NCI-H748 treated with DMSO at 0.1 percent for 48 hours (cell line): ENCODE measurements at regions not wholly inside any gene's neighbourhood (a gene's known extent, or its start where the extent isn't known, plus 50 kb on each side); places are given as distances from the start of the nearest gene placed in this dataset.
"Not testable (repeated sequence)": the region's sequence is repeated elsewhere in the genome, so short reads cannot be mapped to it uniquely, and the experiment has no call there.

Experiments
- DNase-seq: peaks from one replicate; lab custom pipeline; 2025; lab: John Stamatoyannopoulos, UW

- DNase-seq = no peak
Observed at GRCh38 chr18:76721207-76721996, 101.0 kb upstream of the ZNF236 start.

- no peak for DNase-seq
Observed at GRCh38 chr18:76720683-76721082, 101.7 kb upstream of the ZNF236 start.

- no peak for DNase-seq
Observed at GRCh38 chr18:76715012-76715610, 107.2 kb upstream of the ZNF236 start.

GRCh38 chr18:76713432-76713831, 108.9 kb upstream of the ZNF236 start:
- DNase-seq = no peak

GRCh38 chr18:76712511-76713140, 109.7 kb upstream of the ZNF236 start:
- DNase-seq = no peak

- DNase-seq = no peak
Observed at GRCh38 chr18:76710646-76711520, 111.5 kb upstream of the ZNF236 start.

DNA sequence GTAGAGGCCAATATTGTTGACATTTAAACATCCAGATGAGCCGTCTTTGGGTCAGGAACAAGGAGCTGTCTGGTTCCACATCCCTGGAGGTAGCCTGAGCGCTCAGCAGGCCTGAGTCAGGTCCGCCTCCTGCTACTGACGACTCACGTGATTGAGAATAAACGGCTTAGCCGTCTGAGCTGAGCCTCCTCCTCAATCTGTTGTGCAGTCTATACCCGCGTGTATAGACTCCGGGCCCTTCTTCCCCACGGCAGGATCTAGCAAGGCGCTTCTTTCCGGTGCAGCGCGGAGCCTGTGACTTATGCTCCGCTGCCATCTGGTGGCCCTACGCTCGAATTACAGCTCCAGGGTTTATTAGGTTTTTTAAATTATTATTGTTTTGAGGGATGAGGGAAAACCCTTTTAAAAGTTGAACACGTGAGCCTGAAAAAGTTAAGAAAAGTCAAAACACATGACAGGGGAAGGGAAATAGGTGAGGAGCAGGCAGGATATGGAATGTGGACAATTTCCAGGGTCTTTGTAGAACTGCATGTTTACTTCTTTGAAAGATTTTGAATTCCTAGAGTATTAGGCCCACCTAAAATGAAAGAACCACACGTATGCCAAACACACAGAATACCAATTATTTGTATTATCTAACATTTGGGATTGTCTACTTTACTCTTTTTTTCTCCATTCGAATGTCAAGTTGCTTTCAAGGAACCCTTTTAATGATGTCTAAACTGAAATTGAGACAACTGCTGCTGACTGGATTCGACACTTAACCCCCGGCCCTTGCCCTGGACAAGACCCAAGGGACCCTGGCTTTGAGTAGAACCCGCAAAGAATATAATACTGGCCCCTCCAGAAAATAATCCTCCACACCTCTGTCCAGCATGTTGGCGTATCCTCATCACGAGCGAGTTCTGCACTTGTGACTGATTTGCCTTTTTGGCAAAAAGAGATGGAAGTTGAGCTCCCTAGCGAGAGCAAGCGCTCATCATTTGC, 112.4 kb upstream of the ZNF236 start:
- DNase-seq = peak; percentile 71

DNA sequence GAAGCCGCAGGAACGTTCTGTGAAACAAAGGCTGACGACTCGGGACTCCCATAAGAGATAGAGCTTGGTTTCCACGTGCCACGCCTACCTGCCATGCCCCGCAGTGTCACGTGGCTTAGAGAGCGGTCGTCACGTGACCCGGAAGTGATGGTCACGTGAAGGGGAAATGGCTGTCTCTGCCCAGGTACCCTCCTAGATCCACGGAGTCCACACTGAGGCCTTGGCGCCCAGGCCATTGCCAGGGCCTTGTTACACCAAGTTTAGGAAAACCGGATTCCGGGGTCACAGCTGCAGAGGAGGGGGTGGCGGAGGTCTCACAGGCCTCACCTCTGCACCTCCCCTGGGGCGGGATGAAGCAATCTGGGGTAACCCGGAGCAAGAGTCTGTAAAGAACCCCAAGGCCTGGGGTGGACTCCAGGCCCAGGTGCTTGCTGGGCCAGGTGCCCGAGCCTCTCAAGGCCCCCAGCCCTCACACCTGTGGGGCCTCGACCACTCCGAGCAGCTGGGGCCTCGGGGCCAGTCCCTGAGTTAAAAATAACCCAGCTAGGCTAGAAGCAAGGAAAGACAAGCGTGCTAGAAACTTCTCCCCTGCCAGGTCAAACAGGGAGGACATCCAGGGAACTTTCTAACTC, 113.5 kb upstream of the ZNF236 start:
- DNase-seq = no peak

DNA sequence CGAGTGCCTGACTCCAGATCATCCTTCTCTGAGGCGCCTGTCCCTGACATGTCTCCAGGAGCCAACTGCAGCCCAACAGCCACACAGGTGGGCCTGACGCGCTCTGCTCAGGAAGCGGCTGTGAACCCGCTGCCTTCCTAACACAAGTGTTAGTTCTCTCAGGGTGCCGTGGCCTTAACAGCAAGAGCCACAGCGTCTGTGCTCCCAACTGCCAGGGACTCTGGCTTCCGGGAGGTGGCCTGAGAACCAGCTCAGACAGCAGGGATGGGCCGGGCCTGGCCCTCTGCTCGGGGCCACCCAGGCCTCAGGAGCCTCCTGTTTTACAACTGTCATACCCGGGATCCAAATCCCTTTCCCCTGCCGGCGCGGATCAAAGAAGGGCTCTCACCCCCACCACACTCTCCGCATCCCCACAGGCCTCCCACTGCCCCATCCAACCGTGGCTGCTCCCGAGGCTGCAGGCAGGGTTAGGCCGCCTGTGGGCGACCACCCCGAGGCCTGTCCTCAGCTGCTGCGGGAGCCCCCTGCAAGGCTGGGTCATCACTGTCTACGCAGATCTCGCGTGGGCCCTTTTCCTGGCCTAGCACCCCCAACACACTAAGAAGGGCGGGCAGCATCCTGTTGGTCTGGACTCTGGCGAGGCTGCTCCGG, 114.2 kb upstream of the ZNF236 start:
- DNase-seq = no peak

DNA sequence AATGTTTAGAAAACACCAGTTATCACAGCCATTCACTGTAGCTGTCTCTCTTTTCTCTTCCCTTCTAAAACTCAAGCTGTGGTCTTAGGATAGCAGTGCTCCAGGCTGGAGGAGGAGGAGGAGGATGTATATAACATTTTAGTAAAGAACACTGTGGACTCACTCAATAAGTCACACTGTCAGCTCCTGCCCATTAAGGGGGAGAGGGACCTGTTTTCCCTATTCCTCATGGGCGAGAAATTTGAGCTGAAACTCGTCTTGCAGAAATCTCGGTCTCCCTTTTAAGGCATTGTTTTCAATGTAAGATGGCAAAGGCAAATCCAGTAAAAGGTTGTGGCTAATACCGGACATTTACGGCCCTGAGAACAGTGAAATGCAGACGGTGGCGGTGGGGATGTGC, 114.8 kb upstream of the ZNF236 start:
- DNase-seq = no peak

DNA sequence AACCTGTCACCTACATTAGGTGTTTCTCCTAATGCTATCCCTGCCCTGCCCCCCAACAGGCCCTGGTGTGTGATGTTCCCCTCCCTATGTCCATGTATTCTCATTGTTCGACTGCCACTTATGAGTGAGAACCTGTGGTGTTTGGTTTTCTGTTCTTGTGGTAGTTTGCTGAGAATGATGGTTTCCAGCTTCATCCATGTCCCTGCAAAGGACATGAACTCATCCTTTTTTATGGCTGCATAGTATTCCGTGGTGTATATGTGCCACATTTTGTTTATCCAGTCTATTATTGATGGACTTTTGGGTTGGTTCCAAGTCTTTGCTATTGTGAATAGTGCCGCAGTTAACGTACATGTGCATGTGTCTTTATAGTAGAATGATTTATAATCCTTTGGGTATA, 117.8 kb upstream of the ZNF236 start:
- DNase-seq = not testable (repeated sequence)

DNA sequence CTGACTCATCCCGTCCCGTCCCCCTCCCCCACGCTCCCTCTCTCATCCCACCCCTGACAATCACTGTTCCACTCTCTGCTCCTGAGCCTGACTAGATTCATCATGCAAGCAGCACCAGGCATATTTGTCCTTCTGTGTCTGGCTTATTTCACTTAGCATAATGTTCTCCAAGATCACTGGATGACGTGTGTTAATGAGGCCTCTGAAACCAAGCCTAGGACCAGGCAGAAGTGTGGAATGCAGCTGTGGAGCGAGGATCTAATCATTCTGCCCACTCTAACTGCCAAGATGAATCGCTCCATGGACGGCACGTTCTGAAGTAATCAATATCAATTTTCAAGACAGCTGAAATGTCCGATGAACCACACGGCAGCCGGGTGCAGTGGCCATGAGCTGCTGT, 122.4 kb upstream of the ZNF236 start:
- no peak for DNase-seq

DNA sequence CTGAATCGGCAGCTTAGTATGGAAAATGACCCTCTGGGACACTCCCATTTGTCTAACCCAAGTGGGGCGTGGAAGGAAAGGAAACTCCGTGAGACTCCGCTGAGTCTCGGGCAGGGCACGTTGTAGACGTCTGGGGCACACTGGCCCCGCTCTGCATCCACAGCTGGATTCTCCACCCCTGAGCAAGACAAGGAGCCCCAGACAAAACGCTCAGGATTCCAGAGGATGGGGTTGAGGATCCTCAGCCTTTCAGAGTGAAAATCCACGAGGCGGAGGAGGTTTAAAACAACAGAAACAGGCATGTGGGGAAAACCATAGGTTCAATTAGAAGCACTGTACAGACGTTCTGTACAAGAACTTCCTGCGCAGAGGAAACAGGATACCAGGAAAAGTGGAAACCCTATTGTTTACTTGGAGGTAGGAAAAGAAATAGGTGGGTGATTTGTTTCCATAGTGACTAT, 124.9 kb upstream of the ZNF236 start:
- peak; percentile 54 for DNase-seq

- DNase-seq = no peak
Observed at GRCh38 chr18:76691800-76692199, 130.6 kb upstream of the ZNF236 start.

DNA sequence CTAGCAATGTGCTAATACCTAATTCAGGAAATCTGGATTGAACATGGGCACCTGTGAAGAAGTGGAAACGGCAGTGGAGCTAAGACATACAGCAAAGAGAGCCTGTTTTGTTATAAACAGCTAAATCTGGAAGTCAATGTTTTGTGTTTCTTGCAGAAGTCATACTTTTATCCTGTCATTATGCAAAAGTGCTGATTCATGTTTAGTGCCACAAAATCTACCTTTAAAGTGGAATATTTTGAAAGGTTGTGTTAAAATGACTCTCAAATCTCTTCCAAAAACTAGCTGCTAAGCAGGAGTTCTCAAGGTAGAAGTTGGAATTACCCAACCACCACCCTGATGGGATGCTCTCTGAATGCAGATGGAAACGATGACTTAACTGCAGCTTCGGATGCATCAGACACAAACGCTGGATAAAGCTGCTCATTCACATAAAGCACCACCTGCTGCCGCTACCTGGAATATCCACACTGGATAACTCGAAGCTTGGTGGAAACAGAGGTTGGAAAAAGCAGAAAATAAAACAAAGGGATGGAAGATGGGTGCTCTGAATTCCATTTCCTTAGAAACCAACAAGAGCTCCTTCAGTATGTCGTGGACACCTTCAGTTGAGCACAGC, 132.6 kb upstream of the ZNF236 start:
- no peak for DNase-seq

GRCh38 chr18:76688724-76689472, 133.5 kb upstream of the ZNF236 start:
- no peak for DNase-seq

DNA sequence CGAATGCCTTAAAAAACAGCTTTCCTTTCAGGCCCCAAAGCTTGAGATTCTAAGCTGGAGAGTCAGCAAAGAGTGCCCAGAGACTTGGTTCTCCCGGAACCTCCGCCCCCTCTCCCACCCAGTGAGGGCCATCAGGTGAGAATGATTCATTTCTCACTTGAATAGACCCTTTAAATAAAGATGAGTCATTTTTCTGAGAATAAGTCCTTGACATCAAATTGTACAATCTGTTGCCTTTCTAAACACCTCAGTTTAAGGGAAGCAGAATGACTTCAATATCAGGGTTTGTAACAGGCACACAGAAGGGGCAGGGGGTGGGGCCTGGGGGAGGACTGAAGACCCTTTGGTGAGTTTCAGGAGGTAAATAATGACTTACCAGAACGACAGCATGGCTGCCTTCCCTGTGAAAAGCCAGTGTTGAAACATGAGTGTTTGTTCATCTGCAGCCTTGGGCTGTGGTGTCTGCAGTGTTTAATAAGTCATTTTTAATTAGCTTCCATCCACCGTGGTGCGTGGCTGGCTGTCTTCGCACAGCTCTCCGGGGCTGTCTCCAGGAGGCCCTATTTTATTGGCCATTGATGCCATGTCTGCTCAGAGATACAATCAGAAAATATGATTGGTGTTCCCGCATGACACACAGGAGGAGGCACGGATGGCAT, 134.9 kb upstream of the ZNF236 start:
- DNase-seq = no peak

GRCh38 chr18:76686737-76687231, 135.6 kb upstream of the ZNF236 start:
- peak; percentile 62 for DNase-seq
